ENCODE measurements at regions not wholly inside any gene's neighbourhood (a gene's known extent, or its start where the extent isn't known, plus 50 kb on each side); places are given as distances from the start of the nearest gene placed in this dataset.
"Not testable (repeated sequence)": the region's sequence is repeated elsewhere in the genome, so short reads cannot be mapped to it uniquely, and the experiment has no call there.

GRCh38 chr11:119567688-119568582 lies 145.0 kb upstream of the THY1 start:
- no peak overlapping the region for H3K9ac ChIP-seq (ENCODE audit: low read length)
- H3K27ac ChIP-seq (ENCODE audit: low read depth, low read length), result no peak overlapping the region
- H3K4me1 ChIP-seq (ENCODE audit: control insufficient read depth, insufficient read depth, low read length), result peaks cover 3% of the 10 kb centered on the region
- no peak overlapping the region for H3K4me3 ChIP-seq (ENCODE audit: low read length)
- no peaks in the 10 kb centered on the region for H3K27me3 ChIP-seq (ENCODE audit: control insufficient read depth, insufficient read depth, low read length)
- no peaks in the 10 kb centered on the region for H3K36me3 ChIP-seq (ENCODE audit: control insufficient read depth, insufficient read depth, low read length)

DNA sequence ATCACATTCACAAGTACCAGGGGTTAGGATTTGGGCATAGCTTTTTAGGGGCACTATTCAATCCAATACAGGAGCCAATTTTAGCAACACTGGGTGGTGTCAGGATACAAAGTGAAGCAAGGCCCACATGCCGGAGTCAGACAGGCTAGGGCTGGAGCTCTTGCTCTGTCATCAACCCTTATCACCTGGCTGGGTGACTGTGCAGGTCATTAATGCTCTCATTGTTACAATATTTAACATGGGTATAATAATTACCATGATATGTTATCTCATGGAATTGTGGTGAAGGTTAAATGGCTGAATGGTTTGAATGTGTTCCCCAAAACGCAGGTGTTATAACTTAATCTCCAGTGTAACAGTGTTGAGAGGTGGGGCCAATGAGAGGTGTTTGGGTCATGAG lies 143.3 kb upstream of the THY1 start:
- no peak overlapping the region for H3K9ac ChIP-seq (ENCODE audit: low read length)
- no peaks in the 10 kb centered on the region for H3K36me3 ChIP-seq (ENCODE audit: control insufficient read depth, insufficient read depth, low read length)
- H3K27me3 ChIP-seq (ENCODE audit: control insufficient read depth, insufficient read depth, low read length), result no peaks in the 10 kb centered on the region
- peaks cover 3% of the 10 kb centered on the region for H3K4me1 ChIP-seq (ENCODE audit: control insufficient read depth, insufficient read depth, low read length)
- no peak overlapping the region for H3K4me3 ChIP-seq (ENCODE audit: low read length)
- H3K27ac ChIP-seq (ENCODE audit: low read depth, low read length), result no peak overlapping the region

DNA sequence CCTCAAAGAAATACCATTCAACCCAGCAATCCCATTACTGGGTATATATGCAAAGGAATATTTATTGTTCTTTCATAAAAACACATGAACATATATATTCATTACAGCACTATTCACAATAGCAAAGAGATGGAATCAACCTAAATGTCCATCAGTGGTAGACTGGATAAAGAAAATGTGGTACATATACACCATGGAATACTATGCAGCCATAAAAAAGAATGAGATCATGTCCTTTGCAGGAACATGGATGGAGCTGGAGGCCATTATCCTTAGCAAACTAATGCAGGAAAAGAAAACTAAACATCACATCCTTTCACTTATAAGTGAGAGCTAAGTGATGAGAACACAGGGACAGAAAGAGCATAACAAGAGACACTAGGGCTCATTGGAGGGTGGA lies 142.7 kb upstream of the THY1 start:
- H3K9ac ChIP-seq (ENCODE audit: low read length); H3K27ac ChIP-seq (ENCODE audit: low read depth, low read length): not testable (repeated sequence)

DNA sequence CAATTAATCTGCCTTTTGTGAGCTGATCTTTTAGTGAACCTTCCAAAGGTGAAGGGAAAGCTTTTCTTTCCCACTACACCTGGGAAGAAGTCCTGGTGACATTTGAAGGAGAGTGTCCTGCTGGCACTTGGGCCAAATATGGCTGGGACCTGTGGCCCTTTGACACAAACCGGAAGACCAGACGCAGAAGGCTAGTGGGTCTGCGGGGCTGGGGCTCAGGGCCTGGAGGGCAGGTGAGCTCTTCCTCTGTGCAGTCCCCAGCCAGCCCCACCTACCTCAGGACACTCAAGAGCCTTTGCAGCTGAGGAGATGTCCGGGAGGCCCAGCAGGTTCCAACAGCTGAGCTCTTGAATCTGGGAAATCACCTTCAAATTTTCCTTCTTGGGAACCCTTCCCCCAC lies 138.0 kb upstream of the THY1 start:
- Histone ChIP-seq H3K27me3 (ENCODE audit: control insufficient read depth, insufficient read depth, low read length) (no peaks in the 10 kb centered on the region), H3K27ac (ENCODE audit: low read depth, low read length) (no peak overlapping the region), H3K4me1 (ENCODE audit: control insufficient read depth, insufficient read depth, low read length) (no peaks in the 10 kb centered on the region), H3K4me3 (ENCODE audit: low read length) (no peak overlapping the region), H3K36me3 (ENCODE audit: control insufficient read depth, insufficient read depth, low read length) (no peaks in the 10 kb centered on the region), H3K9ac (ENCODE audit: low read length) (no peak overlapping the region)

More for the DNA sequence above, 142.7 kb upstream of the THY1 start:
- not testable (repeated sequence) for H3K4me3 ChIP-seq (ENCODE audit: low read length); H3K36me3 ChIP-seq (ENCODE audit: control insufficient read depth, insufficient read depth, low read length); H3K4me1 ChIP-seq (ENCODE audit: control insufficient read depth, insufficient read depth, low read length); H3K27me3 ChIP-seq (ENCODE audit: control insufficient read depth, insufficient read depth, low read length)

- H3K4me3 ChIP-seq (ENCODE audit: low read length), result no peak overlapping the region
- H3K27me3 ChIP-seq (ENCODE audit: control insufficient read depth, insufficient read depth, low read length), result no peaks in the 10 kb centered on the region
- H3K36me3 ChIP-seq (ENCODE audit: control insufficient read depth, insufficient read depth, low read length), result no peaks in the 10 kb centered on the region
- H3K9ac ChIP-seq (ENCODE audit: low read length), result no peak overlapping the region
- no peak overlapping the region for H3K27ac ChIP-seq (ENCODE audit: low read depth, low read length)
- no peaks in the 10 kb centered on the region for H3K4me1 ChIP-seq (ENCODE audit: control insufficient read depth, insufficient read depth, low read length)
Observed at GRCh38 chr11:119560291-119560690, 137.3 kb upstream of the THY1 start.

- no peaks in the 10 kb centered on the region for H3K36me3 ChIP-seq (ENCODE audit: control insufficient read depth, insufficient read depth, low read length)
- no peaks in the 10 kb centered on the region for H3K27me3 ChIP-seq (ENCODE audit: control insufficient read depth, insufficient read depth, low read length)
- H3K4me1 ChIP-seq (ENCODE audit: control insufficient read depth, insufficient read depth, low read length), result no peaks in the 10 kb centered on the region
- H3K4me3 ChIP-seq (ENCODE audit: low read length), result no peak overlapping the region
- H3K9ac ChIP-seq (ENCODE audit: low read length), result no peak overlapping the region
- H3K27ac ChIP-seq (ENCODE audit: low read depth, low read length), result no peak overlapping the region
Observed at GRCh38 chr11:119552106-119552485, 129.1 kb upstream of the THY1 start.

GRCh38 chr11:119551420-119552105 lies 128.6 kb upstream of the THY1 start:
- H3K4me1 ChIP-seq (ENCODE audit: control insufficient read depth, insufficient read depth, low read length), result no peaks in the 10 kb centered on the region
- no peaks in the 10 kb centered on the region for H3K36me3 ChIP-seq (ENCODE audit: control insufficient read depth, insufficient read depth, low read length)
- H3K27me3 ChIP-seq (ENCODE audit: control insufficient read depth, insufficient read depth, low read length), result no peaks in the 10 kb centered on the region

DNA sequence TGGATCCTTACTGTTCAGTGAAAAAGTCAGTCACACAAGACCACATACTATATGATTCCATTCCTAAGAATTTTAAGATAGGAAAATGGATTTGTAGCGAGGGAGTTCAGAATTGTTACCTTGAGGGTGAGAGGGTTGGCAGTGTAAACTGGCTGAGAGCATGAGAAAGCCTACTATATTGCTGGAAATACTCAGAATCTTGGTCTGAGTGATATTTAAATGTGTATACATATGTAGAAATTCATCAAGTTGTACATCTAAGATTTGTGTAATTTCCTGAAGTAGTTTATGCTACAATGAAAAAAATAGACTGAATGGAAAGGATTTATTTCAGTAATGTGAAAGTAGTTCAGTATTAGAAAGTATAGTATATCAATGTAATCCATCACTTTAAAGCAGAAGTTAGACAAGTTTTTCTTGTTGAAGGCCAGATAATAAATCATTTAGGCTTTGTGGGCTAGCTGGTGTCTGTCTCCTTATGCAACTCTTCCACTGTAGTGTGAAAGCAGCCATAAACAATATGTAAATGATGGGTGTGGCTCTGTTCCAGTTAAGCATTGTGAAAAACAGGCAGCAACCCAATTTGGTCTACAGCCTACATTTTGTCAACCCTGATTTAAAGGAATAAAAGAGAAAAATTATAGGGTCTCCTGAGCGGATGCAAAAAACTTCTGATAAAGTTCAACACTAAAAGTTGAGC lies 127.2 kb upstream of the THY1 start:
- Histone ChIP-seq H3K27me3 (ENCODE audit: control insufficient read depth, insufficient read depth, low read length) (no peaks in the 10 kb centered on the region), H3K27ac (ENCODE audit: low read depth, low read length) (no peak overlapping the region), H3K4me1 (ENCODE audit: control insufficient read depth, insufficient read depth, low read length) (no peaks in the 10 kb centered on the region), H3K36me3 (ENCODE audit: control insufficient read depth, insufficient read depth, low read length) (no peaks in the 10 kb centered on the region), H3K4me3 (ENCODE audit: low read length) (no peak overlapping the region), H3K9ac (ENCODE audit: low read length) (no peak overlapping the region)

More at GRCh38 chr11:119551420-119552105, 128.6 kb upstream of the THY1 start:
- no peak overlapping the region for H3K27ac ChIP-seq (ENCODE audit: low read depth, low read length)
- H3K4me3 ChIP-seq (ENCODE audit: low read length), result no peak overlapping the region
- no peak overlapping the region for H3K9ac ChIP-seq (ENCODE audit: low read length)

DNA sequence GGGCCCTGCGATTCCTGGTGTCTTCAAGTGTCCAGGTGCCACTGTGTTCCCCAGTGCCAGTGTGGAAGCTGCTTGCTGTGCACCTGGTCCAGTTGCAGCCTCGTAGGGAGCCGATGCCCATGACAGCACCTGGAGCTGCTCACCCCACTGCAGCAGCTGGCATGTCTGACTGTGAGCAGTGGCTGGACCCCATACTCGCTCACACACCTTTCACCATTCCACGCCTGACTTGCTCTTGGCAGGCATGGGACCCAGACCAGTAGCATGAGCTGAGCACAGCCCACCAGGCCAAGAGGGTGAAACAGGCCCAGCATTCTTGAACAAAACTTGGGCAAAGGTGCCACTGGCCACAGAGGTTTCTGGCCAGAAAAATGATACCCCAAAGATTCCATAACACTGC lies 124.5 kb upstream of the THY1 start:
- Histone ChIP-seq H3K9ac (ENCODE audit: low read length) (no peak overlapping the region), H3K4me1 (ENCODE audit: control insufficient read depth, insufficient read depth, low read length) (no peaks in the 10 kb centered on the region), H3K4me3 (ENCODE audit: low read length) (no peak overlapping the region), H3K27ac (ENCODE audit: low read depth, low read length) (no peak overlapping the region), H3K27me3 (ENCODE audit: control insufficient read depth, insufficient read depth, low read length) (no peaks in the 10 kb centered on the region), H3K36me3 (ENCODE audit: control insufficient read depth, insufficient read depth, low read length) (no peaks in the 10 kb centered on the region)

- H3K27me3 ChIP-seq (ENCODE audit: control insufficient read depth, insufficient read depth, low read length), result no peaks in the 10 kb centered on the region
- no peaks in the 10 kb centered on the region for H3K36me3 ChIP-seq (ENCODE audit: control insufficient read depth, insufficient read depth, low read length)
- no peaks in the 10 kb centered on the region for H3K4me1 ChIP-seq (ENCODE audit: control insufficient read depth, insufficient read depth, low read length)
- H3K9ac ChIP-seq (ENCODE audit: low read length), result no peak overlapping the region
- no peak overlapping the region for H3K4me3 ChIP-seq (ENCODE audit: low read length)
- no peak overlapping the region for H3K27ac ChIP-seq (ENCODE audit: low read depth, low read length)
Observed at GRCh38 chr11:119545978-119546915, 123.3 kb upstream of the THY1 start.

DNA sequence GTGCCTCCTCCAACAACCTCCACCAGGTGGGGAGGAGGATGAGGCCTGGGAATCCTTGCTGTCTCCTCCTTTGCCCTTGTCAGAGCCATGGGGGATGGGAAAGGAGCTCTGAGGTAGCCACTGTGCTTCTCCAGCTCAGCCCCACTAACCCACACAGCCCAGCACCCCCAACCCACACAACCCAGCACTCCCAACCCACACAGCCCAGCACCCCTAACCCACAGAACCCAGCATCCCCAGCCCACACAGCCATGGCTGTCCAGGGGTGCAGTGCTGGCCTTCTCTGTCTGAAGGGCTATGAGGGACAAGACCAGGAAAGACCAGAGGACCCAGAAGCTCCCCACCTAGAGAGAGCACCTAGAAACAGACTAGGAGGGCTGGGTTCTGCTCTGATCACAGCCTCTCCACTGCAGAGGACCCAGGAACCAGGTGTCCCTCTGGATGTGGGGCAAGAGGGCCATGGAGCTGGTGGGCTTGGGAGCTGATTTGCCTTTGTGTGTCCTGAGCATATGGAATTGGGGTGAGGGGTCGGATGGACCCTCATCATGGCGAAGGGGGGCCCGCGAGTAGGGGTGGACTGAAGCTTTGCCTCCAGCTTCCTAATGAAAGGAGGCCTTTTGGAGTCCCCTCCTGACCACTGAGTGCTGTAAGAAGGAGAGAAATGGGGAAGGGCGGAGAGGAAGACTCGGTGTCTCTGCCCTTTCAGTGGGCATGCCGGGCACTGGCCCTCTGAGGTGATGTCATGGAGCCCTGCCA lies 117.6 kb upstream of the THY1 start:
- Histone ChIP-seq H3K4me1 (ENCODE audit: control insufficient read depth, insufficient read depth, low read length) (no peaks in the 10 kb centered on the region), H3K36me3 (ENCODE audit: control insufficient read depth, insufficient read depth, low read length) (no peaks in the 10 kb centered on the region), H3K4me3 (ENCODE audit: low read length) (no peak overlapping the region), H3K27me3 (ENCODE audit: control insufficient read depth, insufficient read depth, low read length) (no peaks in the 10 kb centered on the region), H3K9ac (ENCODE audit: low read length) (no peak overlapping the region), H3K27ac (ENCODE audit: low read depth, low read length) (no peak overlapping the region)

Data from rectal smooth muscle tissue (tissue), 1 donor.